Loucy (cell line): ENCODE measurements at regions not wholly inside any gene's neighbourhood (a gene's known extent, or its start where the extent isn't known, plus 50 kb on each side); places are given as distances from the start of the nearest gene placed in this dataset.

ENCODE experiments used
- H2AFZ ChIP-seq: fragments of 200-600 bp; sonication (generic); 2 replicates; pipeline ENCODE4 v1.6.0; 2016; ENCODE audit warnings: antibody characterized with exemption, mild to moderate bottlenecking, low read length, moderate library complexity
- H3F3A ChIP-seq: fragments of 200-600 bp; 2 replicates; pipeline ENCODE4 v1.6.0; 2016; ENCODE audit warnings: antibody characterized with exemption, low read depth, mild to moderate bottlenecking
- H3K27me3 ChIP-seq: fragments of 200-600 bp; sonication (generic); 2 replicates; pipeline ENCODE4 v1.6.1; 2014; ENCODE audit warnings: low read length, mild to moderate bottlenecking; ENCODE audit not compliant: insufficient read depth, poor library complexity, severe bottlenecking
- H3K36me3 ChIP-seq: fragments of 200-600 bp; sonication (generic); 2 replicates; pipeline ENCODE4 v1.6.1; 2016; ENCODE audit warnings: low read length; ENCODE audit not compliant: insufficient read depth
- H3K4me1 ChIP-seq: fragments of 200-600 bp; sonication (generic); 2 replicates; pipeline ENCODE4 v1.5.1; 2014; ENCODE audit warnings: low read length, mild to moderate bottlenecking; ENCODE audit not compliant: insufficient read depth, poor library complexity, severe bottlenecking
- H3K4me2 ChIP-seq: fragments of 200-600 bp; sonication (generic); 2 replicates; pipeline ENCODE4 v1.6.0; 2014; ENCODE audit warnings: antibody characterized with exemption, low read length, low read depth, mild to moderate bottlenecking; ENCODE audit not compliant: poor library complexity, severe bottlenecking
- H3K4me3 ChIP-seq: fragments of 200-600 bp; sonication (generic); 2 replicates; pipeline ENCODE4 v1.5.1; 2014; ENCODE audit warnings: low read length, mild to moderate bottlenecking, mixed read lengths; ENCODE audit not compliant: poor library complexity, severe bottlenecking
- H3K79me2 ChIP-seq: fragments of 200-600 bp; sonication (generic); 2 replicates; pipeline ENCODE4 v1.6.1; 2014; ENCODE audit warnings: low read length; ENCODE audit not compliant: insufficient read depth
- H3K9ac ChIP-seq: fragments of 200-600 bp; sonication (generic); 2 replicates; pipeline ENCODE4 v1.6.0; 2014; ENCODE audit warnings: mild to moderate bottlenecking, low read depth, low read length, moderate library complexity; ENCODE audit not compliant: poor library complexity, severe bottlenecking
- H3K9me2 ChIP-seq: fragments of 200-600 bp; sonication (generic); replicated peaks from 2 replicates; pipeline ENCODE4 v1.6.1; 2016; ENCODE audit warnings: low read depth, low read length, mixed read lengths
- H3K9me3 ChIP-seq: fragments of 200-600 bp; sonication (generic); 2 replicates; pipeline ENCODE4 v1.6.1; 2014; ENCODE audit warnings: mild to moderate bottlenecking, antibody characterized with exemption, low read length, low read depth; ENCODE audit not compliant: insufficient read depth
- H4K20me1 ChIP-seq: fragments of 200-600 bp; sonication (generic); 2 replicates; pipeline ENCODE4 v1.6.0; 2014; ENCODE audit warnings: antibody characterized with exemption, low read length, mild to moderate bottlenecking; ENCODE audit not compliant: insufficient read depth, poor library complexity, severe bottlenecking
- CTCF ChIP-seq: fragments of 200-600 bp; sonication (generic); conservative IDR thresholded peaks from 2 replicates; pipeline ENCODE4 v1.5.1; 2014; ENCODE audit warnings: mild to moderate bottlenecking, antibody characterized with exemption, low read length
- EZH2phosphoT487 ChIP-seq: fragments of 200-600 bp; IDR thresholded peaks from 2 replicates; pipeline ENCODE4 v1.6.1; 2018; ENCODE audit warnings: antibody characterized with exemption, mild to moderate bottlenecking, moderate library complexity, borderline replicate concordance

GRCh38 chr3:95715128-95715527 lies 1099.3 kb upstream of the EPHA6 start:
- no peaks in the 10 kb centered on the region for H3K27me3 ChIP-seq
- H3F3A ChIP-seq = no peaks in the 10 kb centered on the region
- no peak overlapping the region for H3K4me2 ChIP-seq
- H3K9ac ChIP-seq = no peak overlapping the region
- H3K9me3 ChIP-seq = no peaks in the 10 kb centered on the region
- no peaks in the 10 kb centered on the region for H3K9me2 ChIP-seq
- H3K36me3 ChIP-seq = no peaks in the 10 kb centered on the region
- H2AFZ ChIP-seq = no peak overlapping the region
- no peak for TF ChIP-seq CTCF
- TF ChIP-seq EZH2phosphoT487 = no peak
- H3K4me1 ChIP-seq = no peaks in the 10 kb centered on the region
- H4K20me1 ChIP-seq = no peaks in the 10 kb centered on the region
- H3K79me2 ChIP-seq = no peaks in the 10 kb centered on the region
- no peak overlapping the region for H3K4me3 ChIP-seq

- no peak overlapping the region for H3K4me2 ChIP-seq
- H3K4me1 ChIP-seq = no peaks in the 10 kb centered on the region
- H3K27me3 ChIP-seq = no peaks in the 10 kb centered on the region
- TF ChIP-seq EZH2phosphoT487 = no peak
- no peak for TF ChIP-seq CTCF
- no peaks in the 10 kb centered on the region for H3F3A ChIP-seq
- no peaks in the 10 kb centered on the region for H3K9me2 ChIP-seq
- H4K20me1 ChIP-seq = no peaks in the 10 kb centered on the region
- no peaks in the 10 kb centered on the region for H3K36me3 ChIP-seq
- H2AFZ ChIP-seq = no peak overlapping the region
- H3K9ac ChIP-seq = no peak overlapping the region
- no peaks in the 10 kb centered on the region for H3K79me2 ChIP-seq
- no peaks in the 10 kb centered on the region for H3K9me3 ChIP-seq
- H3K4me3 ChIP-seq = no peak overlapping the region
Observed at GRCh38 chr3:95717048-95717447, 1097.3 kb upstream of the EPHA6 start.

GRCh38 chr3:95718168-95718567 lies 1096.2 kb upstream of the EPHA6 start:
- TF ChIP-seq EZH2phosphoT487 = no peak
- TF ChIP-seq CTCF = no peak
- Histone ChIP-seq H3K4me2 (no peak overlapping the region), H2AFZ (no peak overlapping the region), H3K27me3 (no peaks in the 10 kb centered on the region), H4K20me1 (no peaks in the 10 kb centered on the region), H3K9me3 (no peaks in the 10 kb centered on the region), H3F3A (no peaks in the 10 kb centered on the region), H3K4me1 (no peaks in the 10 kb centered on the region), H3K79me2 (no peaks in the 10 kb centered on the region), H3K9me2 (no peaks in the 10 kb centered on the region), H3K4me3 (no peak overlapping the region), H3K9ac (no peak overlapping the region), H3K36me3 (no peaks in the 10 kb centered on the region)
